GM19438 (cell line): ENCODE measurements at regions not wholly inside any gene's neighbourhood (a gene's known extent, or its start where the extent isn't known, plus 50 kb on each side); places are given as distances from the start of the nearest gene placed in this dataset.
A peak's percentile ranks its signal among the peaks of the same experiment; 100 is the strongest.

ENCODE experiments used
- ATAC-seq: cut with Tn5 transposase; IDR thresholded peaks from one replicate; pipeline ENCODE4 v1.9.1; 2021; ENCODE audit warnings: low read depth; ENCODE audit not compliant: unreplicated experiment

- ATAC-seq: no peak
Measured at GRCh38 chr5:6806668-6807067, 93.4 kb downstream of the TENT4A start.

- ATAC-seq: no peak
Measured at GRCh38 chr5:6808462-6808861, 95.2 kb downstream of the TENT4A start.

- no peak for ATAC-seq
Measured at GRCh38 chr5:6810641-6811405, 97.6 kb downstream of the TENT4A start.

GRCh38 chr5:6812091-6812490, 98.9 kb downstream of the TENT4A start:
- ATAC-seq: no peak

- no peak for ATAC-seq
Measured at GRCh38 chr5:6812800-6813731, 99.8 kb downstream of the TENT4A start.

GRCh38 chr5:6814816-6815215, 101.6 kb downstream of the TENT4A start:
- ATAC-seq: no peak

DNA sequence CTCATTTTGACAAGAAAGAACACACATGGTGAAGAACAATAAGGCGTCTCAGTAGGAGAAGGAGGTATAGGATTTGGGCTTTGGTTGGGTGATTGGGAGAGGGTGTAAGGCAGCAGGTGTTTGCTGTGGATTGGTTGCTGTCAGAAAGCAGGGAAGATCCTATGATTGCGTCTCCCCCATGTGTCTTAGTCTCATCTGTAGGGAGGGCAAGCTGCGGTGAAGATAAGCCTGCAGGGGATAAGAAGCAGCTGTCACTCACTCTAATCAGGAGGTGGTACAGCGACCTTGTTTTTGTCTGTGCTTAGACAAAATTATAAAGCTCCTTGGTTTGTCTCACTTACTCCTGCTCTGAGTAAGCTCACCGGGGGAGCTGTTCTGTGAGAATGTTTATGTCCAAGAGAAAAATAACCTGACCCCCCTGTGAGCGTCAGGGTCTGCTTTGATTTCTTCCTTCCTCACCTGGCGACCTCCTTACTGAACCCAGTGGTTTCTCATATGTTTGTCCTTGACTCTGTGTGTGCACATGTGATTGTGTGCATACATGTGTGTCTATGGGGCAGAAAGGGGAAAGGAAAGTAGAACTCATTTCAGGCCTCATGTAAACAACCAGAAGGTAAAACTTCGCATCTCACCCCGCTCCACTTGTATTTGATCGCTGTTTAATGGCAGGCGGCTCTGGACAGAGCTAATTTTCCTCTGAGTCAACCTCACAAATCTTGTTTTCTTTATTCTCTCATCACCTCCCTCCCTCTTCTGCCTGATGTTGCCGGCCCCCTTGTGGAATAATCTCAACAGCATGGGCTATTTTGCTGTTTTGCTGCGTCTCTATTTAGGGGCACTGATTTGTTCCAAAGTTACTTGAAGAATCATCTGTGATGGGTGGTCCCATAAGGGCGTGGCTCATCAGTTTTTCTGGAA, 105.6 kb downstream of the TENT4A start:
- ATAC-seq: no peak

GRCh38 chr5:6819521-6819920, 106.3 kb downstream of the TENT4A start:
- no peak for ATAC-seq

GRCh38 chr5:6820851-6821479, 107.7 kb downstream of the TENT4A start:
- no peak for ATAC-seq

GRCh38 chr5:6822068-6822467, 108.8 kb downstream of the TENT4A start:
- no peak for ATAC-seq

GRCh38 chr5:6822556-6823343, 109.5 kb downstream of the TENT4A start:
- ATAC-seq: no peak

DNA sequence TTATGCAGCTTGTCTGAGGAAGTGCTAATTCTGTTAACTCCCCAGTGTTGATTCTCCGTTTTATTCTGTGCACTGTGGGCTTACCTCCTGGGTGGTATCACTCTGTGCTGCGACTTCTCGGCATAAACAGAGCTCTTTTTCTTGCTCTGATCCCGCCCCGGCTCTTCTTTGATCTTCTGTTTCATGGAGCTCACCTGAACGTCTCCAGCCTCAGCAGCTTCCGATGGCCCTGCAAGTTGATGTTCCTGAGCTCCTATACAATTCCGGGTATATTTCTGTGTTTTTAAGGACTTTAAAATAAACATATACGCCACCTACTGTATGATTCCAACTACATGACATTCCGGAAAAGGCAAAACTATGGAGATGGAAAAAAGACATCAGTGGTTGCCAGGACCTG, 110.8 kb downstream of the TENT4A start:
- ATAC-seq: no peak

GRCh38 chr5:6825678-6826244, 112.5 kb downstream of the TENT4A start:
- ATAC-seq: no peak

GRCh38 chr5:6826756-6827155, 113.5 kb downstream of the TENT4A start:
- ATAC-seq: no peak

DNA sequence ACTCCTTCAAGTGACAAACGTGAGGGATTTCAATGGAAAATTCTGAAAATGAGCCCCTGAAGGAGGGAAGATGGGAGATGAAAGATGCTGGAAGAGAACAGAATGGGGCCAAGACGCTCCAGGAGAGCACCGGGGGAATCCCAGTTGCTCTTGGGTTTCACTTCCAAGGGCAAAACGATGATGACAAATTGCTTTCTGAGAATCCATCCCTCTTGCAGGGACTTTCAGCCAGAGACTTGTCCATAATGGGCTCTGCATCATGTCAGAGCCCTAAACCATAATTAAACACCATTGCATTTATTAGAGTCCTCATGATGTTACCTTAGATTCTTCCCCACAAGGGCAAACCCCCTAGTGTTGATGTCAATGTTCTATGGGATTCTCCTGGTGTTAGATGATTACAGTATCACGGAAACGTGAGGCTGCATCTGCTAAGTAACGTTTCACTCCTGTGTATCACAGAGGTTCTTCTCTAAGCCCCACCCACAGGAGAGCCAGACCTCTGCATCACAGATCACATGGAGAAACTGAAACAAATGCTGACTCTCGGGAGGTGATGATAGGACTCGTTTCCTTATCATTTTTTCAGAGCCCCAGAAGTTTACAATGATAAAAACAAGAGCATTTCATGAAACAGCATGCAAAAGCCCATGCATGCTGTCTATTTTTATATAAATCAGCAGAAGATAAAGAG, 114.4 kb downstream of the TENT4A start:
- ATAC-seq: peak; percentile 77

DNA sequence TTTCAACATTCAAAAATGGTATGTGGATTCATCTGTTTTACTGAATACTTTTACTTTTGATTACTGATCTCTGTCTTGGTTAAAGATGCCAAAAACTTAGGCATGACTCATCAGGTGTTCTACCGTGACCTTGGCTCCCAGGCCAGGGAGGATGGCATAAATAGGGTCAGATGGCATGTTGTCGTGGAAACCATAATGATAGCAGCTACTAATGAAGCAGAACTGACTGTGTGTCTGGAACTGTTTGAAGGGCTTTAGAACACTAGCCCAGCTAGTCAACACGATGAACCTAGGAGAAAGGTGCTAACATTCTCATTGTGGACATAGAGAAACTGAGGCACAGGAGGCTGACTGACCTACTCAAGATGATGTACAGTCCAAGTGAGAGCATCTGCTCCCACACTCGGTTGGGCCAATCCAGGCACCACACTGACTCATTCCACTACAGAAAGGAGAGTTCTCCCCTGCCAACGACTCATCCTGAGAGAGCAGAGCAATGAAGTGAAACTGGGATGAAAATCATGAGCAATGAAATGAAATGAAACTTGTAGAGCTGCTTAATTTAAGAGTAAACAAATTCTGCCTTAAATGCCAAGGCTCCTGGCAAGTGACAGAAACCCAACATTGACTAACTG, 116.0 kb downstream of the TENT4A start:
- peak; percentile 51 for ATAC-seq

DNA sequence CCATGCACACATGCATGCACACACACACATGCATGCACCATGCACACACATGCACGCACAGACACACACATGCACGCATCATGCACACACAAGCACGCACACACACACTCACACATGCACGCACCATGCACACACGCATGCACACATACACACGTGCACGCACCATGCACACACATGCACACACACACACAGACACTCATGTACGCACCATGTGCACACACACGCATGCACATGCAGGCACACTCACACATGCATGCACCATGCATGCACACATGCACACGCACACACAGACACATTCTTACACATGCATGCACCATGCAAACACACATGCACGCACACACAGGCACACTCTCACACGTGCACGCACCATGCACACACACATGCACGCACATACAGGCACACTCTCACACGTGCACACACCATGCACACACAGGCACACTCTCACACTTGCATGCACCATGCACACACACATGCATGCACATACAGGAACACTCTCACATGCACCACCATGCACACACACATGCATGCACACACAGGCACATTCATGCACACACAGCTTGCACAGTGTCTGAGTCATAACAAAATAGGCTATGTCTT, 117.5 kb downstream of the TENT4A start:
- no peak for ATAC-seq
